ENCODE measurements at regions not wholly inside any gene's neighbourhood (a gene's known extent, or its start where the extent isn't known, plus 50 kb on each side); places are given as distances from the start of the nearest gene placed in this dataset.

GRCh38 chr20:60693496-60694133, 558.4 kb upstream of the CDH4 start:
- no peak for DNase-seq (ENCODE audit: low spot score)

GRCh38 chr20:60694763-60695162, 557.3 kb upstream of the CDH4 start:
- DNase-seq (ENCODE audit: low spot score) = no peak

GRCh38 chr20:60695226-60696000, 556.6 kb upstream of the CDH4 start:
- DNase-seq (ENCODE audit: low spot score) = no peak

- no peak for DNase-seq (ENCODE audit: low spot score)
Observed at GRCh38 chr20:60697252-60697651, 554.8 kb upstream of the CDH4 start.

GRCh38 chr20:60700728-60701127, 551.3 kb upstream of the CDH4 start:
- DNase-seq (ENCODE audit: low spot score) = no peak

GRCh38 chr20:60704147-60704546, 547.9 kb upstream of the CDH4 start:
- no peak for DNase-seq (ENCODE audit: low spot score)

- DNase-seq (ENCODE audit: low spot score) = no peak
Observed at GRCh38 chr20:60713396-60713795, 538.7 kb upstream of the CDH4 start.

- DNase-seq (ENCODE audit: low spot score) = no peak
Observed at GRCh38 chr20:60715172-60715571, 536.9 kb upstream of the CDH4 start.

GRCh38 chr20:60718743-60719480, 533.1 kb upstream of the CDH4 start:
- DNase-seq (ENCODE audit: low spot score) = no peak

GRCh38 chr20:60725311-60725906, 526.7 kb upstream of the CDH4 start:
- DNase-seq (ENCODE audit: low spot score) = no peak

GRCh38 chr20:60727425-60727824, 524.6 kb upstream of the CDH4 start:
- DNase-seq (ENCODE audit: low spot score) = no peak

GRCh38 chr20:60728705-60729104, 523.4 kb upstream of the CDH4 start:
- DNase-seq (ENCODE audit: low spot score) = no peak

- DNase-seq (ENCODE audit: low spot score) = no peak
Observed at GRCh38 chr20:60729135-60729900, 522.7 kb upstream of the CDH4 start.

- DNase-seq (ENCODE audit: low spot score) = no peak
Observed at GRCh38 chr20:60732322-60732721, 519.7 kb upstream of the CDH4 start.

- DNase-seq (ENCODE audit: low spot score) = no peak
Observed at GRCh38 chr20:60748086-60748485, 504.0 kb upstream of the CDH4 start.

GRCh38 chr20:60749804-60750602, 502.1 kb upstream of the CDH4 start:
- DNase-seq (ENCODE audit: low spot score) = no peak

- no peak for DNase-seq (ENCODE audit: low spot score)
Observed at GRCh38 chr20:60750909-60751308, 501.2 kb upstream of the CDH4 start.

GRCh38 chr20:60751826-60752225, 500.2 kb upstream of the CDH4 start:
- no peak for DNase-seq (ENCODE audit: low spot score)

- DNase-seq (ENCODE audit: low spot score) = no peak
Observed at GRCh38 chr20:60752741-60753420, 499.2 kb upstream of the CDH4 start.

- no peak for DNase-seq (ENCODE audit: low spot score)
Observed at GRCh38 chr20:60754856-60755255, 497.2 kb upstream of the CDH4 start.

All from hepatic stellate cell (primary cell).